ENCODE measurements at regions not wholly inside any gene's neighbourhood (a gene's known extent, or its start where the extent isn't known, plus 50 kb on each side); places are given as distances from the start of the nearest gene placed in this dataset.

DNA sequence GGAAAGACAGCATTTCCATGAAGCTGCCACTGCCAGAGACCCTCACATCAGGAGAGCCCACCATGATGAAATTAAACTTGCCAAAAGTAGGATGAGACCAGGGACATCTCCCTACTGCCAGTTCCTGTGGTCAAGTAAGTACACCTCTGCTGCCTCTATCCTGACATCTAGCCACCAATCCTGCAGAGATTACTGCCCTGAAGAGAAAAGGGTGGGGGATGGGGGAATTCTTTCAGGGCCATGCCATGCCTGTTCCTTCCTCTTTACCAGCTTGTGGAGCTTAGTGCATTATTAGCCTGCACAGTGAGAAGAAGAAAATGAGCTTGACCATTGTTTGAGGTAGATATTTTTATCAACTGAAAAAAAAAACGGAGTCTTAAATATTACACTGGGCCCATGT lies 397.2 kb upstream of the CDH2 start:
- TF ChIP-seq, protein P1, sequence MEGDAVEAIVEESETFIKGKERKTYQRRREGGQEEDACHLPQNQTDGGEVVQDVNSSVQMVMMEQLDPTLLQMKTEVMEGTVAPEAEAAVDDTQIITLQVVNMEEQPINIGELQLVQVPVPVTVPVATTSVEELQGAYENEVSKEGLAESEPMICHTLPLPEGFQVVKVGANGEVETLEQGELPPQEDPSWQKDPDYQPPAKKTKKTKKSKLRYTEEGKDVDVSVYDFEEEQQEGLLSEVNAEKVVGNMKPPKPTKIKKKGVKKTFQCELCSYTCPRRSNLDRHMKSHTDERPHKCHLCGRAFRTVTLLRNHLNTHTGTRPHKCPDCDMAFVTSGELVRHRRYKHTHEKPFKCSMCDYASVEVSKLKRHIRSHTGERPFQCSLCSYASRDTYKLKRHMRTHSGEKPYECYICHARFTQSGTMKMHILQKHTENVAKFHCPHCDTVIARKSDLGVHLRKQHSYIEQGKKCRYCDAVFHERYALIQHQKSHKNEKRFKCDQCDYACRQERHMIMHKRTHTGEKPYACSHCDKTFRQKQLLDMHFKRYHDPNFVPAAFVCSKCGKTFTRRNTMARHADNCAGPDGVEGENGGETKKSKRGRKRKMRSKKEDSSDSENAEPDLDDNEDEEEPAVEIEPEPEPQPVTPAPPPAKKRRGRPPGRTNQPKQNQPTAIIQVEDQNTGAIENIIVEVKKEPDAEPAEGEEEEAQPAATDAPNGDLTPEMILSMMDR (IDR thresholded peaks at IDR 0.05) = no peak
- no peak for TF ChIP-seq POLR2A (IDR thresholded peaks at IDR 0.05)
